Endothelial cell (in vitro differentiated cells): ENCODE measurements at regions not wholly inside any gene's neighbourhood (a gene's known extent, or its start where the extent isn't known, plus 50 kb on each side); places are given as distances from the start of the nearest gene placed in this dataset.

Experiments
- DNase-seq: peaks from one replicate; pipeline ENCODE4 v3.0.0; 2021; ENCODE audit warnings: low spot score
- H3K27ac Mint-ChIP-seq: one replicate; pipeline ENCODE4 v1.8.0; 2021; ENCODE audit warnings: mixed read lengths, inconsistent platforms; ENCODE audit not compliant: unreplicated experiment
- H3K27me3 Mint-ChIP-seq: one replicate; pipeline ENCODE4 v1.8.0; 2021; ENCODE audit warnings: mild to moderate bottlenecking, moderate library complexity, mixed read lengths, inconsistent platforms; ENCODE audit not compliant: unreplicated experiment
- H3K36me3 Mint-ChIP-seq: one replicate; pipeline ENCODE4 v1.8.0; 2021; ENCODE audit warnings: mild to moderate bottlenecking, low read depth, mixed read lengths, inconsistent platforms; ENCODE audit not compliant: unreplicated experiment
- H3K4me1 Mint-ChIP-seq: one replicate; pipeline ENCODE4 v1.8.0; 2021; ENCODE audit warnings: mild to moderate bottlenecking, mixed read lengths, inconsistent platforms; ENCODE audit not compliant: unreplicated experiment
- H3K4me3 Mint-ChIP-seq: one replicate; pipeline ENCODE4 v1.8.0; 2021; ENCODE audit warnings: mild to moderate bottlenecking, mixed read lengths, inconsistent platforms; ENCODE audit not compliant: unreplicated experiment
- H3K9me3 Mint-ChIP-seq: one replicate; pipeline ENCODE4 v1.8.0; 2021; ENCODE audit warnings: mixed read lengths, inconsistent platforms; ENCODE audit not compliant: unreplicated experiment
- TF ChIP-seq, protein P1 (sequence below): fragments of 200-600 bp; sonication (generic); IDR thresholded peaks from one replicate; pipeline ENCODE4 v1.5.0; 2021; ENCODE audit warnings: antibody characterized with exemption; ENCODE audit not compliant: unreplicated experiment

DNA sequence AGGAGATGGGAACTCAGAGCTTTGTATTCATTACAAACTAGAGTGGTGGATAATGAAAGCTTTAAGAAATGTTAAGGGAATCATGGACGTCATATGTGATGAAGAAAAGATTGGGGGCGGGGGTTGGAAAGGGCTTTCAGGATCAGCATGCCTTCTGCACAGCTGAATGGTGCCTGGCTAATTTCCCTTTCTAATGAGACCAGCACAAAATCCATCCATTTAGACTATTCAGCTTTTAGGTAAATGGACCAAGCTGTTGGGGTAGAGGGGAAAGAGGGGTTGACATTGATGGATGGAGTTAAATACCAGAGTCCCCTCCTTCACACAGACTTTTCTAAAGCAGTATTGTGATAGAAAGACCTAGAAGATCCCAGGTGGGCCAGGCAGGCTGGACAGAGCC lies 737.9 kb upstream of the WWC1 start:
- Mint-ChIP-seq H3K36me3 (no peaks in the 10 kb centered on the region), H3K4me1 (no peaks in the 10 kb centered on the region), H3K9me3 (no peaks in the 10 kb centered on the region), H3K27ac (no peak overlapping the region), H3K4me3 (no peak overlapping the region), H3K27me3 (no peaks in the 10 kb centered on the region)
- DNase-seq, result no peak
- TF ChIP-seq, protein P1, sequence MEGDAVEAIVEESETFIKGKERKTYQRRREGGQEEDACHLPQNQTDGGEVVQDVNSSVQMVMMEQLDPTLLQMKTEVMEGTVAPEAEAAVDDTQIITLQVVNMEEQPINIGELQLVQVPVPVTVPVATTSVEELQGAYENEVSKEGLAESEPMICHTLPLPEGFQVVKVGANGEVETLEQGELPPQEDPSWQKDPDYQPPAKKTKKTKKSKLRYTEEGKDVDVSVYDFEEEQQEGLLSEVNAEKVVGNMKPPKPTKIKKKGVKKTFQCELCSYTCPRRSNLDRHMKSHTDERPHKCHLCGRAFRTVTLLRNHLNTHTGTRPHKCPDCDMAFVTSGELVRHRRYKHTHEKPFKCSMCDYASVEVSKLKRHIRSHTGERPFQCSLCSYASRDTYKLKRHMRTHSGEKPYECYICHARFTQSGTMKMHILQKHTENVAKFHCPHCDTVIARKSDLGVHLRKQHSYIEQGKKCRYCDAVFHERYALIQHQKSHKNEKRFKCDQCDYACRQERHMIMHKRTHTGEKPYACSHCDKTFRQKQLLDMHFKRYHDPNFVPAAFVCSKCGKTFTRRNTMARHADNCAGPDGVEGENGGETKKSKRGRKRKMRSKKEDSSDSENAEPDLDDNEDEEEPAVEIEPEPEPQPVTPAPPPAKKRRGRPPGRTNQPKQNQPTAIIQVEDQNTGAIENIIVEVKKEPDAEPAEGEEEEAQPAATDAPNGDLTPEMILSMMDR, result no peak

DNA sequence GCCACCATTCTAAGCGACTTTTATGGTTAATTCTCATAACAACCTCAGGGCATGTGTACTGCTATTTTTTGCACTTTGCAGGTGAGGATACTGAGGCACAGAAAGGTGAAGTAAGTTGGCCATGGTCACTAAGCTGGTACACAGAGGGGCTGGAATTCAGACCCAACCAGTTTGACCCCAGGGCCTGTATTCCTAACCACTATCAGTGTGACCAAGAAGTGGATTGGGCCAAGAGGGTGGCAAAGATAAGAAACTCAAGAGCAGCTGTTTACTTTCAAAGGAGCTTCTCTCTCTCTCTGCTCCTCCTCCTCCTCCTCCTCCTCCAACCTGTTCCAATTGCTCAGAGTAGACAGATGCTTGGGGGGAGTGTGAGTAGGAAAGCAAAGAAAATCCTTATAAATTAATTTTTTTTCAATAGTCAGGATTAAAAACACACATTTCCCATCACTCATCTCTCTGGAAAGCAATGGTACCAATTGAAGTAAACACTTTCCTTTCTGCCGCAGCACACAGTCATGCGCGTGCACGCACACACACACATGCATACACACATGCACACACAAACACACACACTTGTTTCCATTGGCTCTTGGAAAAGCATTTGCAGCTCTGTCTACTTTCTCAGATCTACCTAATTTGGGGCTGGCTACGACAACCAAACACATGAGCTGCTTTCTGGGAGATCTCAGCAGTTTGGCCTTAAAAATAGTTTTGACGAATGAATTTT lies 736.7 kb upstream of the WWC1 start:
- TF ChIP-seq, protein P1, result no peak
- no peaks in the 10 kb centered on the region for H3K36me3 Mint-ChIP-seq
- H3K4me1 Mint-ChIP-seq, result no peaks in the 10 kb centered on the region
- no peaks in the 10 kb centered on the region for H3K9me3 Mint-ChIP-seq
- no peak overlapping the region for H3K4me3 Mint-ChIP-seq
- no peak overlapping the region for H3K27ac Mint-ChIP-seq
- no peaks in the 10 kb centered on the region for H3K27me3 Mint-ChIP-seq
- no peak for DNase-seq

DNA sequence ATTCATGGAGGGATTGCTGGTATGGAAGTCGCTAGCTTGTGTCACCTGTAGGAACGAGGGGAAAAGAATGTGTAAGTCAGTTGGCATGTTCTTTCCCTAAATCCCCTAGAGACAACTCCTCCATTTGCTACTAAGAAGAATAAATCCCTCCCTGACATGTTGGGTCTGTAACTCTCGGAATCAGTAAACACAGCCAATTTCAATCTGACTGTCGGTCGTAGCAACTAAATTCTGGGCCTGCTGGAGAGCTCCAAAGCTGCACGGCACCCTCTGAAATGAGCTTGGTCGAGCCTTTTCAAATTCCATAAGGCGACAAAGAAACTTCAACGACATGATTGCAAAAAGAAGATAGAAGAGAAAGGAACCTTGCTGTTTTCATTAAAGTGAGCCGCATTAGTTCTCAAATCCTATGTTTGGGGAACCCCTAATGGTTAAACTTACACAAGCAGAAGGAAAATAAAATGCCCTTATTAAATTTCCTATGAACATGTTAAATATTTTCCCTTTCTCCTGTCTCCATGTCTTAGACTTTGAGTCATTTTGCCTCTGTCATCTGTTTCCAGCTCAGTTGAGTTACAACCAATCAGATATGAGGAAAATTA lies 735.8 kb upstream of the WWC1 start:
- Mint-ChIP-seq H3K27me3 (no peaks in the 10 kb centered on the region), H3K4me1 (no peaks in the 10 kb centered on the region), H3K4me3 (no peak overlapping the region), H3K36me3 (no peaks in the 10 kb centered on the region), H3K27ac (no peak overlapping the region), H3K9me3 (no peaks in the 10 kb centered on the region)
- DNase-seq, result no peak
- TF ChIP-seq, protein P1, result no peak

DNA sequence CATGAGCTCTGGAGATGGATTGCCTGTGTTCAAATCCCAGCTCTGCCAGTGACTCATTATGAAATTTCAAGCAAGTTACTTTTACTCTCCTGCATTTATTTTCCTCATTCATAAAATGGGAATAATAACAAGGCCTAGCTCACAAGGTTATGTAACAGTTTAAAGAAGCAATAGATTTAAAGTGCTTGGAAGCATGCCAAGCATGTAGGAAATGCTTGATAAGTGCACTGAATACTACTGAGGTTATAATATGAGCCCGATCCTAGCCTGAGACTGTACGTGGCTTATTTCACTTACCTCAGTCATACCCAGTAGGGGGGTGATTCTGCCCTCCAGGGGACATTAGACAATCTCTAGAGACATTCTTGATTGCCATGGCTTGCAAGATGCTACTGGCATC lies 734.1 kb upstream of the WWC1 start:
- H3K27me3 Mint-ChIP-seq, result no peaks in the 10 kb centered on the region
- H3K36me3 Mint-ChIP-seq, result no peaks in the 10 kb centered on the region
- no peak for DNase-seq
- TF ChIP-seq, protein P1, result no peak
- no peaks in the 10 kb centered on the region for H3K4me1 Mint-ChIP-seq
- no peak overlapping the region for H3K4me3 Mint-ChIP-seq
- H3K27ac Mint-ChIP-seq, result no peak overlapping the region
- no peaks in the 10 kb centered on the region for H3K9me3 Mint-ChIP-seq

DNA sequence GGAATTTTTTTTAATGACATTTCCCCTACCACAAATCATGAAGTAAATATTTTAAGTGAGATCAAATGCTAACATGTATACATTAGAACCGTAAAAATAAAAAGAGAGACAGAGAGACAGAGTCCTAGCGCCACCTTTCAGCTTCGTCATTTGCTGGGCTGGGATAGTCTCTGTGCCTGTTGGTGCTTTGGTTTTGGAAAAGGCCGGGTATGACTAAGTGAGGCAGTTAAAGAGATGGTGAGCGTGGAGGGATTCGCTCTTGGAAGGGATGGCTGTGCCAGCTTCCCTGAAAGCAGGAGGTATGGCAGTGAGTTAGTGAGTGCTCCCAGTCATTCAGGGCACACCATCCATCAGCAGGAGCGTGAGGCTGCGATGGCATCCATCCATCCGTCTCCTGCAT lies 729.6 kb upstream of the WWC1 start:
- DNase-seq, result no peak
- H3K4me3 Mint-ChIP-seq, result no peak overlapping the region
- no peak overlapping the region for H3K27ac Mint-ChIP-seq
- H3K27me3 Mint-ChIP-seq, result no peaks in the 10 kb centered on the region
- no peaks in the 10 kb centered on the region for H3K36me3 Mint-ChIP-seq
- H3K4me1 Mint-ChIP-seq, result no peaks in the 10 kb centered on the region
- TF ChIP-seq, protein P1, result no peak
- H3K9me3 Mint-ChIP-seq, result no peaks in the 10 kb centered on the region
